Fibroblast of the aortic adventitia (primary cell): ENCODE measurements at regions not wholly inside any gene's neighbourhood (a gene's known extent, or its start where the extent isn't known, plus 50 kb on each side); places are given as distances from the start of the nearest gene placed in this dataset.
"Not testable (repeated sequence)": the region's sequence is repeated elsewhere in the genome, so short reads cannot be mapped to it uniquely, and the experiment has no call there.

Source experiments
- DNase-seq: peaks from one replicate; pipeline ENCODE4 v3.0.0-alpha.2; 2010; ENCODE audit warnings: low read depth
- H3K4me3 ChIP-seq: 2 replicates; pipeline ENCODE4 v1.5.1; 2011; ENCODE audit warnings: low read depth, mild to moderate bottlenecking, control low read depth, low read length, moderate library complexity
- CTCF ChIP-seq: IDR thresholded peaks from 2 replicates; pipeline ENCODE4 v1.5.1; 2011; ENCODE audit warnings: mild to moderate bottlenecking, low read length, control low read depth, inconsistent platforms; ENCODE audit not compliant: insufficient read depth

DNA sequence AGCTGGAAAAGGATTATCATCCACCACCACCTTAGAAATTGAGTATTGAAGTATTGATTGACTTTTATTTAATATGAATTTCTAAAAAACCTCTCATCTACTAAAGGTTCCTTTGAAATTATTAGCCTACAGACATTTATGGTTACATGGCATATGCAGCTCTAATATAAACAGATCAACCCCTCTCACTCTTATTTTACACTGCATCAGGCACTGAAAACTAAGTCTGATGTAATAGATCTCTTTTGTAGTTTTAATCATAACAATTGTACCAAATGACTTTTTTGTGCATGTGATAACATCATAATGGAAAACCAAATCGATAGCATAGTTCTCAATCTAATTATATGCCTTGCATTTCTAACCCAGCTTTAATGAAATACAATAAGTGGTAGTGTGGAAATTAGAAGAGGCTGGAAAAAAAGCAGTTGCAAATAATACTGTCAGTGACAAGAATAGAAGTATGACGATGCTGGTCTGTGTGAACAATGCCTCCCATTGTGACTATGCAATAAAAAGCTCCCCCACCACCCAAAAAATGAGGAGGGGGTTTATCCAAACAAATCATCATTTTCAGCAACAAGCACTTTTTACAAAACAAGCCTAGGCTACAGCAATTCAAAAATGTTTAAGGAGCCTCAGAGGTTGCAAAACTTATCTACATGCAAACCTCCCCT lies 426.5 kb upstream of the NFIA start:
- H3K4me3 ChIP-seq = no peak overlapping the region
- no peak for TF ChIP-seq CTCF
- no peak for DNase-seq

DNA sequence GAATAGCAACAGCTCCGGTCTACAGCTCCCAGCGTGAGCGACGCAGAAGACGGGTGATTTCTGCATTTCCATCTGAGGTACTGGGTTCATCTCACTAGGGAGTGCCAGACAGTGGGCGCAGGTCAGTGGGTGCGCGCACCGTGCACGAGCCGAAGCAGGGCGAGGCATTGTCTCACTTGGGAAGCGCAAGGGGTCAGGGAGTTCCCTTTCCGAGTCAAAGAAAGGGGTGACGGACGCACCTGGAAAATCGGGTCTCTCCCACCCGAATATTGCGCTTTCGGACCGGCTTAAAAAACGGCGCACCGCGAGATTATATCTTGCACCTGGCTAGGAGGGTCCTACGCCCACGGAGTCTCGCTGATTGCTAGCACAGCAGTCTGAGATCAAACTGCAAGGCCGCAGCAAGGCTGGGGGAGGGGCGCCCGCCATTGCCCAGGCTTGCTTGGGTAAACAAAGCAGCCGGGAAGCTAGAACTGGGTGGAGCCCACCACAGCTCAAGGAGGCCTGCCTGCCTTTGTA lies 442.3 kb upstream of the NFIA start:
- DNase-seq, H3K4me3 ChIP-seq: not testable (repeated sequence)

DNA sequence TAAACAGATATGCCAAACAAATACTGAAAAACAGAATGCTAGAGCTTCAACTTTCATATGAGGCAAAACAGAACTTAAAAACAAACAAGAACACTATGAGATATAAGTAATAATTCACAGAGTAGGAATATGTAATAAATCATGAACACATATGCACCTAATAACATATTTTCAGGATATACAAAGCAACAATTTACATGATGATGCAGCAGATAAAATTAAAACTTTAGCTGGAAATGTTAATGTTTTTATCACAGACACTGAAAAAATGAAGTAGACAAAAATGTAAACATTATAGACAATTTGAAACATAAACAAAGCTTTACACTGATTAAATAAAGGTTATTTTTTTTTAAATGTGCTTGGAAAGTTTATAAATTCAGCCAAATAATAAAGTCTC lies 443.1 kb upstream of the NFIA start:
- H3K4me3 ChIP-seq = no peak overlapping the region
- no peak for TF ChIP-seq CTCF
- DNase-seq = no peak

- TF ChIP-seq CTCF = no peak
- no peak for DNase-seq
- no peak overlapping the region for H3K4me3 ChIP-seq
Observed at GRCh38 chr1:60637651-60638050, 444.7 kb upstream of the NFIA start.

- no peak for DNase-seq
- no peak overlapping the region for H3K4me3 ChIP-seq
- TF ChIP-seq CTCF = no peak
Observed at GRCh38 chr1:60636946-60637345, 445.4 kb upstream of the NFIA start.

DNA sequence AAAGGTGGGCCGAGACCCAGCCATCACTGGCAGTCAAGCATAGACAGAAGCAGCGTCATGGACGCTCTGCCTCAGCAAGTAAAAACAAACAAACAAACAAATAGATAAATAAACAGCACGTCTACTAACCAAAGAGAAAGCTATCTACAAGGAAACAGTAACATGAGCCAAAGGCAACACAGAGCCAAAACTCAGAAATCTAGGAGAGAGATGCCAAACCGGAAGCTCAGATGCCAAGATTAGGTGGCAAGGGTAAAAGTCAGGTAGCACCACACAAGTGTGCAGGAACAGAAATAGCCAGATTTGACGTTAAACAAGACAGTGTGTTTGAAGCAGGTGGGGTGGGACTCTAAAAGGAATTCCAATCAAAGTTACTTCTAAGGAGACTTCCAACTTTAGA lies 448.3 kb upstream of the NFIA start:
- TF ChIP-seq CTCF = no peak
- H3K4me3 ChIP-seq = no peak overlapping the region
- DNase-seq = no peak

GRCh38 chr1:60622486-60622885 lies 459.9 kb upstream of the NFIA start:
- H3K4me3 ChIP-seq = no peak overlapping the region
- TF ChIP-seq CTCF = no peak
- DNase-seq = no peak
